Chondrocyte (in vitro differentiated cells): ENCODE measurements at regions not wholly inside any gene's neighbourhood (a gene's known extent, or its start where the extent isn't known, plus 50 kb on each side); places are given as distances from the start of the nearest gene placed in this dataset.

Experiments used
- DNase-seq: peaks from one replicate; pipeline ENCODE4 v3.0.0; 2021; ENCODE audit warnings: mixed read lengths, low spot score
- H3K27ac Mint-ChIP-seq: one replicate; pipeline ENCODE4 v1.8.0; 2021; ENCODE audit warnings: mild to moderate bottlenecking, moderate library complexity, mixed read lengths; ENCODE audit not compliant: unreplicated experiment
- H3K27me3 Mint-ChIP-seq: 2 replicates; pipeline ENCODE4 v1.8.0; 2021; ENCODE audit warnings: low read depth, mixed read lengths
- H3K36me3 Mint-ChIP-seq: 2 replicates; pipeline ENCODE4 v1.8.0; 2021; ENCODE audit warnings: low read depth, mixed read lengths
- H3K4me1 Mint-ChIP-seq: 2 replicates; pipeline ENCODE4 v1.8.0; 2021; ENCODE audit warnings: low read depth, mild to moderate bottlenecking, mixed read lengths
- H3K4me3 Mint-ChIP-seq: one replicate; pipeline ENCODE4 v1.8.0; 2021; ENCODE audit warnings: mild to moderate bottlenecking, moderate library complexity, mixed read lengths; ENCODE audit not compliant: unreplicated experiment
- H3K9me3 Mint-ChIP-seq: 2 replicates; pipeline ENCODE4 v1.8.0; 2021; ENCODE audit warnings: low read depth, mixed read lengths
- CTCF ChIP-seq: fragments of 200-600 bp; sonication (generic); IDR thresholded peaks from 2 replicates; pipeline ENCODE4 v1.5.0; 2021; ENCODE audit warnings: antibody characterized with exemption, mild to moderate bottlenecking, moderate library complexity

GRCh38 chr2:187009483-187010239 is 160.7 kb upstream of the ZSWIM2 start:
- DNase-seq, result no peak
- Mint-ChIP-seq H3K27ac (no peak overlapping the region), H3K4me3 (no peak overlapping the region), H3K9me3 (no peaks in the 10 kb centered on the region), H3K4me1 (peaks cover 9% of the 10 kb centered on the region), H3K36me3 (no peaks in the 10 kb centered on the region), H3K27me3 (peaks cover 6% of the 10 kb centered on the region)
- no peak for TF ChIP-seq CTCF

- Mint-ChIP-seq H3K4me3 (no peak overlapping the region), H3K4me1 (peaks cover 9% of the 10 kb centered on the region), H3K27me3 (peaks cover 11% of the 10 kb centered on the region), H3K36me3 (no peaks in the 10 kb centered on the region), H3K9me3 (no peaks in the 10 kb centered on the region), H3K27ac (peak overlapping the region; percentile 17)
- no peak for TF ChIP-seq CTCF
- no peak for DNase-seq
Measured at GRCh38 chr2:187008111-187008510, 159.1 kb upstream of the ZSWIM2 start.

- TF ChIP-seq CTCF, result no peak
- no peaks in the 10 kb centered on the region for H3K36me3 Mint-ChIP-seq
- H3K27me3 Mint-ChIP-seq, result peaks cover 7% of the 10 kb centered on the region
- peaks cover 3% of the 10 kb centered on the region for H3K9me3 Mint-ChIP-seq
- no peak overlapping the region for H3K4me3 Mint-ChIP-seq
- DNase-seq, result no peak
- H3K27ac Mint-ChIP-seq, result no peak overlapping the region
- peaks cover 9% of the 10 kb centered on the region for H3K4me1 Mint-ChIP-seq
Measured at GRCh38 chr2:187003611-187004010, 154.6 kb upstream of the ZSWIM2 start.

- no peak for TF ChIP-seq CTCF
- Mint-ChIP-seq H3K9me3 (peaks cover 3% of the 10 kb centered on the region), H3K27ac (no peak overlapping the region), H3K36me3 (no peaks in the 10 kb centered on the region), H3K27me3 (peaks cover 7% of the 10 kb centered on the region), H3K4me1 (peaks cover 5% of the 10 kb centered on the region), H3K4me3 (no peak overlapping the region)
- no peak for DNase-seq
Measured at GRCh38 chr2:187003038-187003554, 154.1 kb upstream of the ZSWIM2 start.

GRCh38 chr2:187002242-187002641 is 153.3 kb upstream of the ZSWIM2 start:
- Mint-ChIP-seq H3K4me1 (no peaks in the 10 kb centered on the region), H3K9me3 (peaks cover 3% of the 10 kb centered on the region), H3K4me3 (no peak overlapping the region), H3K27me3 (peaks cover 7% of the 10 kb centered on the region), H3K27ac (no peak overlapping the region), H3K36me3 (no peaks in the 10 kb centered on the region)
- DNase-seq, result peak; percentile 83
- no peak for TF ChIP-seq CTCF
